HG02885 (cell line): ENCODE measurements at regions not wholly inside any gene's neighbourhood (a gene's known extent, or its start where the extent isn't known, plus 50 kb on each side); places are given as distances from the start of the nearest gene placed in this dataset.

Experiments
- ATAC-seq: cut with Tn5 transposase; IDR thresholded peaks from one replicate; pipeline ENCODE4 v1.9.1; 2021; ENCODE audit warnings: mild to moderate bottlenecking; ENCODE audit not compliant: unreplicated experiment, poor library complexity

DNA sequence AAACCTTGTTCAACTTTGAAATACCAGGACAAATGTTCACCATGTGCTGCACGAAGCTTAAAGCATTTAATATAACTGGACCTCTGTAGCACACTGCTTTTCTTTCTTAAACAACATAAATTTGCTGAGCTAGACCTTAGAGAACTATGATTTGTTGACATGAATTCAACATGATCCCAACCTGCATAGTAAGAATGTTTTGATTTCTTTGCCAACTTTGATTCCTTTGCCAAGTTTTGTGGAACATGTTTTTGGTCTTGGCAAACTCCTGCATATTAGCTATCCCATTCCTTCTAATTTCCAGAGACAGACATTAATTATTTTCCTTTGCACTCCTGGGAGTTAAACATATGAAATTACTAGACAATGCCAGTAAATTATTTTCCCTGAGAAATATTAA is 197.2 kb upstream of the RBMS3 start:
- no peak for ATAC-seq

DNA sequence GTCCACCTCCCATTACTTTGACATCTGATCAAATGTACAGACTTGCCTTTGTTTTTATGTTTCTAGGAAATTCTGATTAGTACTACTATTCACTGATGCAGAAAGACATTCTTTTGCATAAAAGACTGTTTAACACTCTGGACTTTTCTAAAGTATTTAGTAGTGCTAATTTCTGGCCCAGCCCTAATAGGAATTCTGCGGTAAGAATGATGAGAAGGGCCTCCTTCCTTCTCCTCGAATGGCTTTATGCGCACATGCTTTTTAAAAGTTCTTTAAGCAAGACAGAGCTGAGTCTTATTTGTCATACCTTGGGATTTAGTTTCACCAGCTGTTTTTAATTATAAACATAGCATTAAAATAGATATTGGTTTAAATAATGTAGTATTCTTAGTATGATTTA is 192.3 kb upstream of the RBMS3 start:
- no peak for ATAC-seq

DNA sequence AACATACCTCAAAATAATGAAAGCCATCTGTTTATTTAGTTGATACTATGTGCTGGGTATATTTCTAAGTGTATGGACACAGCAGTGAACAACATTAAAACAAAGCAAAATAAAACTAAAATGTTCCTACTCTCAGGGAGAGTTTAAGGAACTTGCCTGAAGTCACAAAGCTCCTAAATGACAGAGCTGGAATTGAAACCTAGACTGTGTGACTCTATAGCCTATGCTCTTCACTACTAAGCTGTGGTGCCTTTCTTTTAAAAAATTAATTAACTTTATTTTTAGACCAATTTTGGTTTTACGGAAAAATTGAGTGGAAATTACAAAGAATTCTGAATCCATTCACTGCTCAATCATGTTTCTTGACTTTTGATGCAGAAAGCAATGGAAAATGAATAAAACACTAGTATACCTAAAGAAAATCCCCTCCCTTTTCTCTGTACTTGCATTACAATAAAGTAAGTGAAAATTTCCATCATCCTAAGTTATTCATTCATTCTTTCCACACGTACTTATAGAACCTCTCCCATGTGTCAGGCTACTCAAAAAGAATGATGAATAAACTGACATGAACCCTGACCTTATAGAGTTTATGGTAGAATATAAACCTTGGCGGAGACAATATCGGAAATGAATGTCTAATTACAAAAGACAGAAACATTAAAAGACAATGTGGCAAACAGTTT is 189.8 kb upstream of the RBMS3 start:
- no peak for ATAC-seq

DNA sequence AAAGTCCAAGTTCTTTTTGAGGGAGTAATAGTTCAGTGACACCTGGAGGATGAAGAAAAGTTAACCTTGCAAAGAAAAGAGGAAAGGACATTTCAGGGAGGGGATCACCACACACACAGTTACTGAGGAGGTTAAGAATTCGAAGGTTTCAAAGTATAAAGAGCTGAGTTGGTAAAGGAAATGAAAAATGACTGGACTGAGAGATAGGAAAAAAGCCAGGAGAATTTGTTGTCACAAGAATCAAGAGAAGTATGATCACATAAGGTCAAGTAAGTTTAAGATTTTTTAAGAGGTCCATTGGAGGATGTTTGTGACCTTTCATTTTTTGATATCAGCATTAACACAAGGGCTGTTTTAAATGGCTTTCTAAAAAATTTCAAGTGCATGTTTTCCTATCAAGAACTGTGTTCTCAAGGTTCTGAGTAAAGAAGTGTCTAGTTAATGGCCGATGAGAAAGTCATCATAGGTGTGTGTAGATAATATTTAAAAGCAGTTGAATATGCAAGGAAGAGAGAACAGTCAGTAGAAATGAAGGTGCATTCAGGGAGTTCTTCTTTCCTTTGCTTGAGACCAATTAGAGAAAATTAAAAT is 189.2 kb upstream of the RBMS3 start:
- ATAC-seq: no peak

DNA sequence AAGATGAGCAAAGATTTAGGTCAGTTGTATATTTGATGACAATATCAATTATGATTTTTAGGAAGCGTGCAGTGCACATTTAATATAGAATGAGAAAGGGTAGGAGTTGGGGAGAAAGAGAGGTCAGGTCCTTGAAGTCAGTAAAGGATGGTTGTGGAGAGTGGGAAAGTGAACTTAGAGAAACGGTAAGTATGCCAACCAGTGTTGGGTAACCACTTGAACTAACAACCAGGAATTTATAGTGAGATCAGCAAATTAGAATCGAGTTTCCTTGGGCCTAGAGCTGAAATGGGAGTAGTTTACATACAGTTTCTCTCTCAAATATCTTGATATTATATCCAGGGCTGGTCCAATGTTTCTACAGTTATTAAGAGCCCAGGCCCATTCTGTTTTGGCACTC is 188.5 kb upstream of the RBMS3 start:
- ATAC-seq: no peak

DNA sequence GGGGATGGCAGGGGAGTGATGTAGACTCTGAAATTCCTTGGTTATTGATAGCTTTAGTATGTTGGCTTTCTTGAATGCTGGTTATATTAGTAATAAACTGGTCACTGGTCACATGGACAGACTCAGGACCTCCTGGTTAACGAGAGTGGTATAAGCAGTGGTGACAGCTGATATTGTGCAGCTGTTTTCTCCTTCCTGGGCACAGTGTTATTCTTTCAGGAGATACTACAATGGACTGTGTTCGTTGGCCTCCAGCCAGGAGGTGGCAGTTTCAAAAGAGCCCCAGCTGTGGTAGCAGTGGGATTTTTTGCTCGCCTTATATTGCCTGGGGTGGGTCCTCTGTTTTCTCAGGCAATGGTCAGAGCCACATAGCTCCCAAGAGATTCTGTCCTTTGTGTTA is 181.6 kb upstream of the RBMS3 start:
- ATAC-seq: no peak

DNA sequence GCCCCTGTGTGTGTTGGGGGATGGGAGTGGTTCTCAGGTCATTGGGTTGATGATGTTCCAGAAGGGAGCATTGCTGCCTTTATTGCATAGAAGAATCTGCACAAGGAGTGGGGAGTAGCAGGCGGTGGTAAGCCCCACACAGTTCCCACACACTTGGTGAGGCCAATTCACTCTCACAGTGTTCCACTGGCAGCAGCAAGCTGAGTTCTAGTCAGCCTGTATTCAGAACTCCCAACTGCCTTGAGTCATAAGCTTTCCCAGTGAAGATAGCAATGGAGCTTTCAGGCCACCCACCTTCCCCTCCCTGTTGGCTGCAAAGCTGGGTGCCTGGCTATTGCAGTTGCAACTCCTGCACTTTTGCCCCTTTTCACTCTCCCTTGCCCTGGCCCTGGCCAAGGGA is 181.1 kb upstream of the RBMS3 start:
- no peak for ATAC-seq

DNA sequence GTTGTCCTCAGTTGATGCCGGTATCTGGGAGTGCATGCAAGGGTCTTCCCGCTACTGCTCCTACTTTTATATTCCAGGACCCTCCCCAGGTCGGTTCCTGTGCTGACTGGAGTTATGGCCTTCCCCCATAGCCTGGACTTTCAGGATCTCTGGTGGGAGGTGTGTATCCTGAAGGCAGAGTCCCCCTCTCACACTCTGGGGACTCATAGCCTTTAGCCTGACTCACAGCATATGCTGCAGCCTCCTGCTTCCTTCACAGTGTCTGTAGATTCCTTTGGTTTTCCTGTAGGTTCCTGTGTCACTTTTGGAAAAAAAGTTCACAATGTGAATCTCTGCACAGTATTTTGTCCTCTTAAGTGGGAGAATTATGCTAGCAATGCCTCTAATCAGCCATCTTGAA is 180.6 kb upstream of the RBMS3 start:
- ATAC-seq: no peak

DNA sequence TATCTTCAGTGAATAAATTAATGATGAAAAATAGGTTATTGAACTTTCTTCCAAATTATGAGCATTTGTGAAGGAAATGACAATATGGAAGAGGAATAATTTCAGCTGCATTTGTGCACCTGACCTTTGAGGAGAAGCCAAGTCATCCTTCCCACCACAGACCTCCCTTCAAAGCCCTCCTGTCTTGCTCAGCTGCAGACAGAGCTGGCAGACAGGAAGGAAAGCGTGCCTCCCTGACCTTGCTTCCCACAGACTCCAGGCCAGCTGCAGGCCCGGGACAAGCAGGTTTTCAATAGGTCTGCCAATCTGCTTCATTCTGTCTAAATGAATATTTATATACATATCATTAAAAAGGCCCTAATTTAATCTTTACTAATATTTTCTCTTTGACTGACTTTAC is 152.9 kb upstream of the RBMS3 start:
- no peak for ATAC-seq

DNA sequence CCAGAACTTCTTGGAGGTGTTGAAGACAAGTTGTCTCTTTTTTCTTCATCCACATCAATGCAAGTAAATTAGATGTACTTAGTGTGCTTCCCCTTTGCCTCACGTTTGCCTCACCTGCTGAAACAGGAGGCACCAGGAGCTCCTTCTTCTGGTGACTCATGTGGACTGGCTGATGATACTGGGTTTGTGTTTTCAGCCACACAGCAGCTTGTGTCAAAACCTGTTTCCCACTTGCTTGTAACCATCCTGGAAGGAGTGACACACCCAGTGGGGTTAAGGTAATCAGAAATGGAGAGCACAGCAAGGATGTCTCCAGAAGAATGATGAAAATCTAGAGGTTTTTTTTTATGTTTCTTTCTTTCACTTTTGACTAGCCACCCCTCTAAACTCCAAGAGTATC is 143.3 kb upstream of the RBMS3 start:
- ATAC-seq: no peak

DNA sequence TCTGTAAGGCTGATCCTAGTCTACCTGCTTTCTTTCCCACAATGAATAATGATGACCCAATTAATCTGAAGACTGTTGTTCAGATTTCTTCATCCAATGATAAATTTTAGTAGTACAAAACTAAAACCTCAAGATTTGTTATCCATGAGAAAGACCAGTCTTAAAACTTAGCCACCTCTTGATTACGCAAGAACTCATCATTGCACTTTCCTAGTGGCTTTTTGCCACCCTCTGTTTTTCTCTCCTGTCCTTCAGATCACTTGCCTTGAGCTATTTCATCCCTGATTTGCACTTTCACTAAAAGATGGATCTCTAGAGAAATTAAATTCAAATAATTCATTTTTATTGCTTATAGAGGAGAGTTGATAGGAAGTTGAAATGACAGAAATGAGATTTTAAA is 142.7 kb upstream of the RBMS3 start:
- no peak for ATAC-seq

DNA sequence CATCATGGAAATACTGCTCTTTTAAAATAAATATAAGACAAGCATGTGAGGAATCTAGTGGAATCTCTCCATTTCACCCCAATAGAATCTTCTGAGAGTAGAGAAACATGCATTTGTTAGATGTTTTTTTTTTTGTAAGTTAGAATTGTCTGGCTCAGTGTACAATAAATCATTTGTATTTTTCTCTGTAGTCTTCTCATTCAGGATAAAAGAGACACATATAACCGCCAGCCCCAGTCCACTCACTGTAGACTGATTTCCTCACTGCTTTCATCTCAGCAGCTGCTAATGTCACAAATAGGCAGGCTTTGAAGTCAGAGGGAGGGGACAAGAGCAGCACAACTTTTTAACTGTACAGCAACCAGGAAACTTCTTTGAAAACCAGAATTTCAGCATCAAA is 140.2 kb upstream of the RBMS3 start:
- no peak for ATAC-seq

DNA sequence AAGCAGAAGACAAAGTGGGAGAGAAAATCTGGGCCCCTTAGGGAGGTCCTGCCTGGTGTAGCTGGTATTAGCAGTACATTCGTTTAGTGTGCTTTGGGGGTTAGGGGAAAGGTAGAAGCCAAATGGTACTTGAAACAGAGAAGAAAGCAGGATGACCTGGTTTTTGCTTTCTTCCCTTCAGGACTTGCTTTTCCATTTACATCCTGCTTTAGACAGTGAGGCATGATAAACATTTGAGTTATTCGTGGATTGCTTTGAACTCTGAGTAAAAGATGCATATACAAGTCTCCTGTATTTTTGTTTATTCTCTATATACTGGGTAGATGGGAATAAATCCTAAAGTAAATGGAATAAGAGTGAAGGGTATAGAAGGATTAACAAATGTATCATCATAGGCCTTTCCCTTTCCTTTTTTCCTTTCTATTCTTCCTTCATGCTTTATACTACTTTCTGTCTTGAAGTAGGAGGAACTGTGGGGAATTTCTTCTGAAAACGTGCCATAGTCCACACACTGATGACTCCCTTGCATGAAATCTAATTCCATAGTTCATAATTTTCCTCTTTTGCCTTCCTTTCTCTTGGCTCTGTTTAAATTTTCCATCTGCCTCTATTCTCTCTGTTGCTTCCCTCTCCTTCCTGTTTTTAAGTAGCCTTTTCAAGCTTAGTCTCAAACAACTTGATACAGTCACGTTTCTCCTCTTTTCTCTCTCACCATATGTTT is 139.5 kb upstream of the RBMS3 start:
- no peak for ATAC-seq

DNA sequence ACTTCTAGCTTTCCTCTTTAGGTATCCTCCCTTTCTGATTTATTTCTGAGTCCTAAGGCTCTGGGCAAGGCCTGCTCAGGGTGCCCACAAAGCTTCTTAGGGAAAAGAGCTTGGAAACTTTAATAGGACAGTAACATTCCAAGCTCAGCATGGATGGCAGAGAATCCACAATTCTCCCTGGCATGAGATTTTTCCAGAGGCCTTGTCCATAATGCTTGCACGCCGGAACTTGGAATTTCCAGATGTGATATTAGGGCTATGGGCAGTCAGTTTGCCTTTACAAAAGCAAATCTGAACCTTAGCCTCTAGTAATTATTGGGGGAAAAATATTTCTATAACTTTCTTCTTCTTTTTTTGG is 139.0 kb upstream of the RBMS3 start:
- no peak for ATAC-seq

DNA sequence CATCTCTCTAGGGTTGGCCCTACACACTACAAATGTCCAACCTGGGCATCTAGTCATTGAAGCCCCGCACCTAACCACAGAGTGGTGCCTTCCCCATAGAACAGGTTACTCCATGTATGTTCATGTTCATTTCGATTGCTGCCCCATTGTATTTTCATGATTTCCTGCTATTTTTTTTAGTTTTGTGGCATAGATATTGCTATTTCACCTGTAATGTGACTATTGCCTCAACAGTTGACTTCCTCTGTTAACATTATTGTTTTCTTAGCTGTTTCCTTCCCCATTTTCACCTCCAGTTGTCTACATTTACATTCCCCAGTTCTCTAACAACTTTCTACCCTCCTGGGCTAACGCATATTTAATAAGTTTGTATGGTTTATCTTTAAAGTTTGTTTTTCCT is 137.7 kb upstream of the RBMS3 start:
- ATAC-seq: no peak

DNA sequence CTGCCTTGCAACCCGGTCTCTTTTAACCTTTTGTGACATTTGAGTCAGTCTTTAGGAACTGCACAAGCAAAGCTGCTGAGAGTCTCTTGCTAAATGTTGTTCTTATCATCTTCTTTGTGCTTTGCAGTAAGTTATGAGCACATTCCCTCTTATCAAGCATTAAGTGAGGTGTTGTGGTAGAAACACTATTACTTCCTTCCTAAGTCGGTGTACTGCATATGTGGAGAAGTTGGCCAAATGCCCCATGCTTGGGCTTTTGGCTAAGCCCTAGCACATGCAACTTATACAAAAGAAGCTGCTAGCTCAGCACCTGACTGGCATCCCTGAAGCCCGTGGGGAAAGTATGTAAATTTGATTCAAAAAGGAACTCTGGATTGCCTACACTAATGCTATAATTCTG is 136.5 kb upstream of the RBMS3 start:
- no peak for ATAC-seq

DNA sequence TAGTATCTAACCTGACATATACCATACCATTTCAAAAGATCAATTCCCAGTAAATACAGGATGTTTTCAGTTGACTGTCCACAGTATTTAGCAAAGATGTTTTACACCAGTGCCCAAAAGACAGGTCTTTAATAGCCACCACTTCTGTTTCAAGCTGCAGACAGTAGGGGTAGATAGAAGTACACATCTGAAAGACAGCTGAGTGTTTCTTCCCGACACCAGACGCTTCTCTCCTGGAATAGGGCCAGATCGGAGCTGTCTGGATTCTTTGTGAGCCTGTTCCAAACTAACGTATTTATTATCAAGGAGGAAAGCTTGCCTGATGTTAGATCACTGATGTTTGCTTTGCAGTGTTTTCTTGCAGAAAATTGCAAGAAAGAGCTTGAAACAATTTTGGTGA is 136.1 kb upstream of the RBMS3 start:
- no peak for ATAC-seq

DNA sequence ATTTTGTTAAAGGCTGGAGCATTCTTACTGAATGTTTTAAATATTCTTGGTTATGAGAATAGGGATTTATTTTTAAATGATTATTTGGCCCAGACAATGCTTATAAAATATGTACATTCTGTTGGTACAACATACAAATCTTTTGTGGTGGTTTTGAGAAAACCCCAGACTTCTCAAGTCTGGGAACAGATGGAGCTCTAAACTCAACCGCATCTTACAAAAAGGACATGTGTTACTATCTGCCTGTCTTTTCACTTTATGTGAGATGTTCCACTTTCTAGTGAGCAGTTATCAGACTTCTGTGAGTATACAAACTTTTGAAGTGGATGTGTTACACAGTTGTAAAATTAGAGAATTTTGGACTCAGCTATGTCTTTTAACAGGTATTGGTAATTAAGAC is 135.5 kb upstream of the RBMS3 start:
- ATAC-seq: no peak

DNA sequence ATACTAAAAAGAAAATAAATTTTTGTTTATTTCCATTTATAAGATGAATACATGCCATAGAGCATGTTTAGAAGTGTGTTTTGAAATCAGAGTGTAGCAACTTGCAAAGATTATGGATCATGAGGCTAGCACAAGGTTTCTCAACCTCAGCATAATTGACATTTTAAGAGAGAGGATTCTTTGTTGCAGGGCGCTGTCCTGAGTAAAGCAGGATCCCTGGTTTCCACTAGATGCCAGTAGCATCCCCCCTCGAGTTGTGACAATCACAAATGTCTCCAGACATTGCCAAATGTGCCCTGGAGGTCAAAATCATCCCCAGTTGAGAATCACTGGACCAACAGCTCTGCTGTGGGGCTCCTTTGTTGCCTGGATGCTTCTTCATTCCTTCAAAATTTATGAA is 128.5 kb upstream of the RBMS3 start:
- no peak for ATAC-seq

DNA sequence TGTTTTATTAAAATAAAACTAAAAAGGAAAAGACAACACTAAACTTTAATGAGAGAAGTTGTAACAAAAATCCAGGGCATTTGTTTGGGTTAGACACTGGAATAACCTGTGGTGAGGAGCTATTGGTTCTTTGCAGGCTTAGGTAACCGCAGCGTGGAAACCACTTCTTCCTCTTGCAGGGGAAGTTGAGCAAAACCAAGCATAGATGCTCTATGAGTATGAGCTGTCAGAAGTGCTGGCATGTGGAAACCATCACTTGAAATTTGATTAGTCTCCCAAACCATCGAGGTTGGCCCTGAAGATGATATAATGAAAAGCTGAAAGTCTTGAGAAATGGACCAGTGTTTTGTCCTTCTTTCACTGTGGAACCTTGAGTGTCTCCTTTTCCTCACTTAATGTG is 127.1 kb upstream of the RBMS3 start:
- peak; percentile 77 for ATAC-seq

DNA sequence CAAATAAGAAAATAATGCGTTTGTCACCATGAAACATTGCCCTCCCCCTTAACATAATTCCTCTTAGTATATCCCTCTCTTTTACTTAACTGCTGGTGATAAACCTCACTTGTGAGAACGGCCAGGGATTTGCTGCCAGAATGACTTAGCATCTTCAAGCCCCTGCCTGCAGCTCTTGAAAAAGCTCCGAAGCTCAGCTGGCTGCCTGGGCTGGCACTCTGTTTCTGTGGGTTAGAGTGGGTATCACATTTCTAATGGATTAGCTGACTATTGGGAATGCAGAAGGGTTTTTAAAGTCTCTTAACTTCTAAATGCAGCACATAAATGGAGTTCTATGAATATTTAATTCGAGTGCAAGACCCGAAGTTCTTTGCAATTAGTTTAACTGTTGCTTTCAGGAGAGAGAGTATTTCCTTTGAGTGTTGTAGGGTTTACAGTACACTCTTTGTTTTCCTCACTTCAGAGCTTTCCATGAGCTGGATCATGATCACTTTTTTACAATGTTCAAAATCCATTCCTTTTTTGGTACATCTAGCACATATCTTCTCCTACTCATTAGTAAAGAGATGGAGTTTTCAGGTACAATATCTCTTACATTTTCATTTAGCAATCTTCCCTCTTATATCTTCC is 124.7 kb upstream of the RBMS3 start:
- ATAC-seq: no peak

DNA sequence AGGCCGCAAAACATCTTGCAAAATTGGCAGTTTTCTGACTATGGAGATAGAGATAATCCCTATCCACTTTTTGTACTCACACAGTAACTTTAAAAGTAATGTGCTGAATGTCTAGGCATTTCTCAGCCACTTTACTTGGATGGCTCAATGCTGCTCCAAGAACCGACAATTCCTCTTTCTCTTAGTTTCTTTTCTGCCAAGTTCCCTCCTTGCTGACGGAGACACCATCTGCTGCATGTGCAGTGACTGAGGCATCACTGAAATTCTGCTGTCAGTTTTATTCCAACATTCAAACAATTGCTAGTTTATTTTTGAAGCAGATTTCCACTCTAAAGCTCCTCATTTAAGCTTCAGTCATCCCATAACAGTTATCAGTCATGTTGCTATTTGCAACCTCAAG is 116.0 kb upstream of the RBMS3 start:
- no peak for ATAC-seq
